ENCODE measurements at regions not wholly inside any gene's neighbourhood (a gene's known extent, or its start where the extent isn't known, plus 50 kb on each side); places are given as distances from the start of the nearest gene placed in this dataset.

- POLR2A ChIA-PET: no interaction called here
- DNase-seq (ENCODE audit: low read depth in 1 of 2, low spot score in 1 of 2): no peak
- WGBS (ENCODE audit: missing lambda C conversion rate): 20% methylated on average over 3 of the region's 3 CpGs
Observed at GRCh38 chr7:3120513-3120912, 76.8 kb upstream of the CARD11 start.

DNA sequence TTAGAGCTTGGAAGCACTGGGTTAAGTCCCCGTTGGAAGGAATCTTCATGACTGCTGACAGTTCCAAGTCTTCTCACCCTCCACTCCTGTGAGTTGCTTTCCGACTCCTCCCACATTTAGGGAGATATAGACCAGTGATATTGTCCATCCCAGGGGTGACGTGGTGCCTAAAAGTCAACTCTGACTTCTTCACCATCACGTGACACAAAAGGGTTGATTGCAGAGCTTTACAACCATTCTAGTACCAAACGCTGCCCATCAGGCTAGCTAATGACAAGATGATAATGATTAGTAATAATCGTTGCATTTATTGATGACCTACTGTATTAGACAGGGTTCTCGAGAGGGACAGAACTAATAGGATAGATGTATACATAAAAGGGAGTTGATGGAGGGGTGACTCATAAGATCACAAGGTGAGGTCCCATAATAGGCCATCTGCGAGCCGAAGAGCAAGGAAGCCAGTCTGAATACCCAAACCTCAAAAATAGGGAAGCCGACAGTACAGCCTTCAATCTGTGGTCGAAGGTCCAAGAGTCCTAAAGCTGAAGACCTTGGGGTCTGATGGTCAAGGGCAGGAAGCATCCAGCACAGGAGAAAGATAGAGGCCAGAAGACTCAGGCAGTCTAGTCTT is 85.3 kb upstream of the CARD11 start:
- H3K9me3 ChIP-seq: peaks cover 6% of the 10 kb centered on the region; the same call in 1 of the 3 replicates
- no peaks in the 10 kb centered on the region for H3K4me1 ChIP-seq
- CTCF ChIA-PET: interaction anchor here (0.9 to 1.5 kb wide), 4 partner anchors 11 to 17 kb away, joined by 3 to 5 read pairs (median 4); no protein-coding TSS in a partner anchor
- no peak overlapping the region for H3K27ac ChIP-seq
- ATAC-seq (no peak; a peak in 1 of 6 replicates), FAIRE-seq (no peak), DNase-seq (ENCODE audit: low read depth in 1 of 2, low spot score in 1 of 2) (no peak)
- no peak overlapping the region for H3K4me3 ChIP-seq
- POLR2A ChIA-PET: no interaction called here
- TF ChIP-seq, protein P1, sequence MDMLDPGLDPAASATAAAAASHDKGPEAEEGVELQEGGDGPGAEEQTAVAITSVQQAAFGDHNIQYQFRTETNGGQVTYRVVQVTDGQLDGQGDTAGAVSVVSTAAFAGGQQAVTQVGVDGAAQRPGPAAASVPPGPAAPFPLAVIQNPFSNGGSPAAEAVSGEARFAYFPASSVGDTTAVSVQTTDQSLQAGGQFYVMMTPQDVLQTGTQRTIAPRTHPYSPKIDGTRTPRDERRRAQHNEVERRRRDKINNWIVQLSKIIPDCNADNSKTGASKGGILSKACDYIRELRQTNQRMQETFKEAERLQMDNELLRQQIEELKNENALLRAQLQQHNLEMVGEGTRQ (IDR thresholded peaks at IDR 0.05): 0 out of 2 replicates have a peak, but pooled peaks have one; percentile 23
- TF ChIP-seq NR3C1 (IDR thresholded peaks at IDR 0.05): no peak
- 21% methylated on average over 11 of the region's 11 CpGs for WGBS (ENCODE audit: missing lambda C conversion rate)
- no peak overlapping the region for H3K4me2 ChIP-seq

More at GRCh38 chr7:3120513-3120912, 76.8 kb upstream of the CARD11 start:
- H3K4me1 ChIP-seq: no peaks in the 10 kb centered on the region
- no peak overlapping the region for H3K4me2 ChIP-seq
- no peak overlapping the region for H3K27ac ChIP-seq
- no peak for ATAC-seq
- TF ChIP-seq, protein P2, sequence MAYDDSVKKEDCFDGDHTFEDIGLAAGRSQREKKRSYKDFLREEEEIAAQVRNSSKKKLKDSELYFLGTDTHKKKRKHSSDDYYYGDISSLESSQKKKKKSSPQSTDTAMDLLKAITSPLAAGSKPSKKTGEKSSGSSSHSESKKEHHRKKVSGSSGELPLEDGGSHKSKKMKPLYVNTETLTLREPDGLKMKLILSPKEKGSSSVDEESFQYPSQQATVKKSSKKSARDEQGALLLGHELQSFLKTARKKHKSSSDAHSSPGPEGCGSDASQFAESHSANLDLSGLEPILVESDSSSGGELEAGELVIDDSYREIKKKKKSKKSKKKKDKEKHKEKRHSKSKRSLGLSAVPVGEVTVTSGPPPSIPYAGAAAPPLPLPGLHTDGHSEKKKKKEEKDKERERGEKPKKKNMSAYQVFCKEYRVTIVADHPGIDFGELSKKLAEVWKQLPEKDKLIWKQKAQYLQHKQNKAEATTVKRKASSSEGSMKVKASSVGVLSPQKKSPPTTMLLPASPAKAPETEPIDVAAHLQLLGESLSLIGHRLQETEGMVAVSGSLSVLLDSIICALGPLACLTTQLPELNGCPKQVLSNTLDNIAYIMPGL (CRISPR knock-in tag; IDR thresholded peaks at IDR 0.05; ENCODE audit: borderline replicate concordance): no peak
- TF ChIP-seq CHD2 (IDR thresholded peaks at IDR 0.05; ENCODE audit: low read length, partially characterized antibody) (no peak), HEYL (CRISPR knock-in tag; IDR thresholded peaks at IDR 0.05) (no peak), ZNF302 (CRISPR knock-in tag; IDR thresholded peaks at IDR 0.05) (no peak), PHF8 (IDR thresholded peaks at IDR 0.05; ENCODE audit: borderline replicate concordance, low read depth) (no peak), REST (IDR thresholded peaks at IDR 0.05) (no peak), FOXS1 (CRISPR knock-in tag; IDR thresholded peaks at IDR 0.05) (no peak), NFE2L2 (conservative IDR thresholded peaks at IDR 0.05; ENCODE audit: low read length) (no peak), POLR2A (IDR thresholded peaks at IDR 0.05; ENCODE audit: low read length) (no peak), HOXB13 (CRISPR knock-in tag; IDR thresholded peaks at IDR 0.05; ENCODE audit: low read depth) (no peak), ZSCAN20 (CRISPR knock-in tag; IDR thresholded peaks at IDR 0.05) (no peak), RCOR1 (IDR thresholded peaks at IDR 0.05; ENCODE audit: low read depth, low read length) (no peak), KDM1A (IDR thresholded peaks at IDR 0.05; ENCODE audit: low read depth) (no peak), CBX8 (IDR thresholded peaks at IDR 0.05) (no peak), TP53 (CRISPR knock-in tag; IDR thresholded peaks at IDR 0.05) (no peak)
- no peak overlapping the region for H3K4me3 ChIP-seq
- no peak for FAIRE-seq
- CTCF ChIA-PET: interaction anchor here (1.0 kb wide), 1 partner anchor 15 kb away, joined by 4 read pairs; no protein-coding TSS in a partner anchor
- 0 out of 3 replicates have a peak, but pooled peaks cover 2% of the 10 kb centered on the region for H3K9me3 ChIP-seq

Measured in A549 (cell line).